ENCODE measurements at regions not wholly inside any gene's neighbourhood (a gene's known extent, or its start where the extent isn't known, plus 50 kb on each side); places are given as distances from the start of the nearest gene placed in this dataset.
"Not testable (repeated sequence)": the region's sequence is repeated elsewhere in the genome, so short reads cannot be mapped to it uniquely, and the experiment has no call there.

GRCh38 chr4:25509646-25510045 lies 132.6 kb downstream of the ANAPC4 start:
- no peak overlapping the region for H3K9ac ChIP-seq (ENCODE audit: low read depth in 2 of 2, low read length in 2 of 2)
- no peak overlapping the region for H3K27ac ChIP-seq
- TF ChIP-seq CTCF (IDR thresholded peaks at IDR 0.05), result no peak
- H3K4me1 ChIP-seq, result no peaks in the 10 kb centered on the region
- intact Hi-C loops (cut with DNase I), result no loop called here
- H3K27me3 ChIP-seq, result no peaks in the 10 kb centered on the region
- H3K9me3 ChIP-seq, result no peaks in the 10 kb centered on the region
- no peak for DNase-seq
- H3K36me3 ChIP-seq, result no peaks in the 10 kb centered on the region
- H3K4me3 ChIP-seq, result no peak overlapping the region

- H3K9me3 ChIP-seq; DNase-seq; H3K27me3 ChIP-seq; intact Hi-C loops (cut with DNase I); H3K4me1 ChIP-seq; H3K4me3 ChIP-seq; H3K36me3 ChIP-seq; H3K9ac ChIP-seq (ENCODE audit: low read depth in 2 of 2, low read length in 2 of 2); H3K27ac ChIP-seq: not testable (repeated sequence)
Measured at GRCh38 chr4:25511823-25512222, 134.8 kb downstream of the ANAPC4 start.

DNA sequence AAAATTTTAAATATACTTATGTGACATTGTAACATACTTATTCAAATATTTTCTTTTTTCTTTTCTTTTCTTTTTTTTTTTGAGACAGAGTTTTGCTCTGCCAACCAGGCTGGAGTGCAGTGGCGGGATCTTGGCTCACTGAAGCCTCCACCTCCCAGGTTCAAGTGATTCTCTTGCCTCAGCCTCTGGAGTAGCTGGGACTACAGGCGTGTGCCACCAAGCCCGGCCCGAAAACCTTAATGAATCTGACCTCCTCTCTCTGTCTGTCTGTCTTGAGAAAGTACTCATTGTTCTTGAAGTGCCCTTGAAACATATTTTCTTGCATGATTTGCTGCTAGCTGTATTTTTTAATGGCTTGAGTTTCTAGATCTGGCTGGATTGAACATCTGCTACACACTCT lies 136.8 kb downstream of the ANAPC4 start:
- DNase-seq, result no peak
- H3K27ac ChIP-seq, result no peak overlapping the region
- no peaks in the 10 kb centered on the region for H3K27me3 ChIP-seq
- no peaks in the 10 kb centered on the region for H3K4me1 ChIP-seq
- no peaks in the 10 kb centered on the region for H3K36me3 ChIP-seq
- no peak overlapping the region for H3K4me3 ChIP-seq
- H3K9me3 ChIP-seq, result no peaks in the 10 kb centered on the region
- no peak overlapping the region for H3K9ac ChIP-seq (ENCODE audit: low read depth in 2 of 2, low read length in 2 of 2)
- no peak for TF ChIP-seq CTCF (IDR thresholded peaks at IDR 0.05)
- intact Hi-C loops (cut with DNase I), result no loop called here

GRCh38 chr4:25523405-25523804 lies 132.2 kb upstream of the SLC34A2 start:
- H3K27me3 ChIP-seq, result no peaks in the 10 kb centered on the region
- no peak overlapping the region for H3K27ac ChIP-seq
- TF ChIP-seq CTCF (IDR thresholded peaks at IDR 0.05), result no peak
- H3K9ac ChIP-seq (ENCODE audit: low read depth in 2 of 2, low read length in 2 of 2), result no peak overlapping the region
- H3K4me3 ChIP-seq, result no peak overlapping the region
- H3K4me1 ChIP-seq, result no peaks in the 10 kb centered on the region
- intact Hi-C loops (cut with DNase I), result no loop called here
- no peaks in the 10 kb centered on the region for H3K9me3 ChIP-seq
- H3K36me3 ChIP-seq, result no peaks in the 10 kb centered on the region
- DNase-seq, result no peak

- no peak for TF ChIP-seq CTCF (IDR thresholded peaks at IDR 0.05)
Measured at GRCh38 chr4:25524663-25525062, 131.0 kb upstream of the SLC34A2 start.

DNA sequence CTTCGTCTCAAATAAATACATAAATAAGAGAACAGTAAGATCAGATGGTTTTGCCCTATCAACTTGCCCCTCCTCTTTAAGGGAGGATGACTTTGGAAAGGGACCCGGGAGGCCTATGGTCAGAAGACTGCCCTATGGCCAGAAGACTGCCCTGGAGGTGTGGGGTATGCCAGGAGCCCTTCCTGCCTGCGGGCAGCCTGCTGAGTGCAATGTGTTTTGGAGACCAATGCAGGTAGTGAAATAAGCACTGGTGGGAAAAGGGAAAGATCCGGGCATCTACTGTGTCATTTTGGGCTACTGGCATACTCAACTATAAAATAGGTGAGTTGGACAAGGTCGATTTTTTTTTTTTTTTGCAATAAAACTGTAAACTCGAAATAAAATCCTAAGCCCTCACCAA lies 129.8 kb upstream of the SLC34A2 start:
- no peak for TF ChIP-seq CTCF (IDR thresholded peaks at IDR 0.05)
- DNase-seq, result no peak
- intact Hi-C loops (cut with DNase I), result no loop called here
- Histone ChIP-seq H3K27ac (no peak overlapping the region), H3K9ac (ENCODE audit: low read depth in 2 of 2, low read length in 2 of 2) (no peak overlapping the region), H3K27me3 (no peaks in the 10 kb centered on the region), H3K4me3 (no peak overlapping the region), H3K9me3 (no peaks in the 10 kb centered on the region), H3K4me1 (no peaks in the 10 kb centered on the region), H3K36me3 (no peaks in the 10 kb centered on the region)

More at GRCh38 chr4:25524663-25525062, 131.0 kb upstream of the SLC34A2 start:
- intact Hi-C loops (cut with DNase I), result no loop called here
- H3K9ac ChIP-seq (ENCODE audit: low read depth in 2 of 2, low read length in 2 of 2), result no peak overlapping the region
- no peaks in the 10 kb centered on the region for H3K36me3 ChIP-seq
- no peaks in the 10 kb centered on the region for H3K4me1 ChIP-seq
- DNase-seq, result no peak
- no peaks in the 10 kb centered on the region for H3K9me3 ChIP-seq
- H3K4me3 ChIP-seq, result no peak overlapping the region
- no peak overlapping the region for H3K27ac ChIP-seq
- no peaks in the 10 kb centered on the region for H3K27me3 ChIP-seq
